ENCODE measurements at regions not wholly inside any gene's neighbourhood (a gene's known extent, or its start where the extent isn't known, plus 50 kb on each side); places are given as distances from the start of the nearest gene placed in this dataset.

GRCh38 chr1:199282751-199283305 is 644.0 kb downstream of the PTPRC start:
- H3K9me3 ChIP-seq = no peaks in the 10 kb centered on the region
- TF ChIP-seq POLR2A (IDR thresholded peaks at IDR 0.05) = no peak
- no peak for TF ChIP-seq CTCF (IDR thresholded peaks at IDR 0.05)
- no peak for TF ChIP-seq POLR2AphosphoS5 (IDR thresholded peaks at IDR 0.05; ENCODE audit: insufficient read depth in 1 of 2, low read depth in 1 of 2)
- H3K4me3 ChIP-seq = no peak overlapping the region
- intact Hi-C loops (cut with DNase I) = no loop called here
- DNase-seq (ENCODE audit: extremely low spot score in 2 of 2) = no peak
- H3K36me3 ChIP-seq = no peaks in the 10 kb centered on the region
- no peak overlapping the region for H3K27ac ChIP-seq
- H3K27me3 ChIP-seq = no peaks in the 10 kb centered on the region
- no peaks in the 10 kb centered on the region for H3K4me1 ChIP-seq

- no peak overlapping the region for H3K4me3 ChIP-seq
- H3K27me3 ChIP-seq = no peaks in the 10 kb centered on the region
- intact Hi-C loops (cut with DNase I) = no loop called here
- no peaks in the 10 kb centered on the region for H3K9me3 ChIP-seq
- H3K4me1 ChIP-seq = no peaks in the 10 kb centered on the region
- TF ChIP-seq POLR2AphosphoS5 (IDR thresholded peaks at IDR 0.05; ENCODE audit: insufficient read depth in 1 of 2, low read depth in 1 of 2) (no peak), CTCF (IDR thresholded peaks at IDR 0.05) (no peak), POLR2A (IDR thresholded peaks at IDR 0.05) (no peak)
- no peak overlapping the region for H3K27ac ChIP-seq
- no peak for DNase-seq (ENCODE audit: extremely low spot score in 2 of 2)
- no peaks in the 10 kb centered on the region for H3K36me3 ChIP-seq
Observed at GRCh38 chr1:199283794-199284193, 645.0 kb downstream of the PTPRC start.

GRCh38 chr1:199287206-199287605 is 648.4 kb downstream of the PTPRC start:
- Histone ChIP-seq H3K27me3 (no peaks in the 10 kb centered on the region), H3K9me3 (no peaks in the 10 kb centered on the region), H3K36me3 (no peaks in the 10 kb centered on the region), H3K27ac (no peak overlapping the region), H3K4me3 (no peak overlapping the region), H3K4me1 (no peaks in the 10 kb centered on the region)
- TF ChIP-seq POLR2AphosphoS5 (IDR thresholded peaks at IDR 0.05; ENCODE audit: insufficient read depth in 1 of 2, low read depth in 1 of 2) (no peak), CTCF (IDR thresholded peaks at IDR 0.05) (no peak), POLR2A (IDR thresholded peaks at IDR 0.05) (no peak)
- intact Hi-C loops (cut with DNase I) = no loop called here
- DNase-seq (ENCODE audit: extremely low spot score in 2 of 2) = no peak

GRCh38 chr1:199287647-199288046 is 648.8 kb downstream of the PTPRC start:
- Histone ChIP-seq H3K27ac (no peak overlapping the region), H3K9me3 (no peaks in the 10 kb centered on the region), H3K4me3 (no peak overlapping the region), H3K4me1 (no peaks in the 10 kb centered on the region), H3K27me3 (no peaks in the 10 kb centered on the region), H3K36me3 (no peaks in the 10 kb centered on the region)
- intact Hi-C loops (cut with DNase I) = no loop called here
- no peak for DNase-seq (ENCODE audit: extremely low spot score in 2 of 2)
- TF ChIP-seq POLR2AphosphoS5 (IDR thresholded peaks at IDR 0.05; ENCODE audit: insufficient read depth in 1 of 2, low read depth in 1 of 2) (no peak), POLR2A (IDR thresholded peaks at IDR 0.05) (no peak), CTCF (IDR thresholded peaks at IDR 0.05) (no peak)

GRCh38 chr1:199290186-199290585 is 651.3 kb downstream of the PTPRC start:
- Histone ChIP-seq H3K9me3 (no peaks in the 10 kb centered on the region), H3K4me3 (no peak overlapping the region), H3K27me3 (no peaks in the 10 kb centered on the region), H3K36me3 (no peaks in the 10 kb centered on the region), H3K4me1 (no peaks in the 10 kb centered on the region), H3K27ac (no peak overlapping the region)
- DNase-seq (ENCODE audit: extremely low spot score in 2 of 2) = no peak
- intact Hi-C loops (cut with DNase I) = no loop called here
- TF ChIP-seq CTCF (IDR thresholded peaks at IDR 0.05) (no peak), POLR2AphosphoS5 (IDR thresholded peaks at IDR 0.05; ENCODE audit: insufficient read depth in 1 of 2, low read depth in 1 of 2) (no peak), POLR2A (IDR thresholded peaks at IDR 0.05) (no peak)

Data from vagina (tissue), 2 donors.